ENCODE measurements at regions not wholly inside any gene's neighbourhood (a gene's known extent, or its start where the extent isn't known, plus 50 kb on each side); places are given as distances from the start of the nearest gene placed in this dataset.

DNA sequence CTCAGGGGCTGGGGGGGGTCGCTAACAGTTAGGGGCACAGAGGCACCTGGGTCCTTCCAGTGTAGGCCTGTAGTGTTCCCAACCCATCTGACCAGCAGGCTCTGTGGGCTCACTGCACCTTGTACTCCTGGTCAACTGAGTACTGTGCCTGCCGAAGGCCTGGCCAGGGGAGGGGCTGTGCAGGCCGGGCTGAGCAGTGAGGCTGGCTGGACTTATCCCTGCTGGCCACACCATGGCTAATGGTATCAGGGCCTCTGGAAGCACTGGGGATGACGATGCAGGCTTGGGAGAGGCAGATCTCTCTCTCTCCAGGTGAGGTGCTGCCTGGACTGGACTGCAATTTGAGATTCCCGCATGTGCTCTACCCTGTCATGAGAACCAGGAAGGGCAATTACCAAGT is 58.9 kb upstream of the SDK2 start (continued):
- TF ChIP-seq, protein P1, sequence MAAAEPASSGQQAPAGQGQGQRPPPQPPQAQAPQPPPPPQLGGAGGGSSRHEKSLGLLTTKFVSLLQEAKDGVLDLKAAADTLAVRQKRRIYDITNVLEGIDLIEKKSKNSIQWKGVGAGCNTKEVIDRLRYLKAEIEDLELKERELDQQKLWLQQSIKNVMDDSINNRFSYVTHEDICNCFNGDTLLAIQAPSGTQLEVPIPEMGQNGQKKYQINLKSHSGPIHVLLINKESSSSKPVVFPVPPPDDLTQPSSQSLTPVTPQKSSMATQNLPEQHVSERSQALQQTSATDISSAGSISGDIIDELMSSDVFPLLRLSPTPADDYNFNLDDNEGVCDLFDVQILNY (CRISPR knock-in tag; IDR thresholded peaks at IDR 0.05) = no peak
- TF ChIP-seq ETV5 (CRISPR knock-in tag; IDR thresholded peaks at IDR 0.05; ENCODE audit: low read depth) = no peak

DNA sequence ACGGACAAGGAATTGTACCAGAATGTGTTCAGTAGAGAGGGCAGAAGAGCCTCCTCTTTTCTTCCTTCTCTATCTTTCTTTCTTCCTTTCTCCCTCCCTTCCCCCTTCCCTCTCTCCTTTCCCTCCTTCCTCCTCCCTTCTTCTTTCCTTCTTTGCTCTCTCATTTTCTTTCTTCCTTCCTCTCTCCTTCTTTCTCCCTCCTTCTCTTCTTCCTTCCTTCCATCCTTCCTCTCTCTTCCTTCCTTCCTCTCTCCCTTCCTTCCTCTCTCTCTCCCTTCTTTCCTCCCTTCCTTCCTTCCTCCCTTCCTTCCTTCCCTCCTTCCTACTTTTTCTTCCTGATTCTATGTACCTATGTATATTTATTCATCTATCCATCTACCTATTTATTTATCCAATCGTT is 59.7 kb upstream of the SDK2 start:
- Histone ChIP-seq H3K4me3 (no peak overlapping the region), H4K20me1 (replicated peaks; ENCODE audit: control insufficient read depth, insufficient read depth, low read length) (no peaks in the 10 kb centered on the region), H3K9ac (ENCODE audit: insufficient read depth in 1 of 2, low read depth in 2 of 2, low read length in 2 of 2) (no peak overlapping the region), H3K36me3 (ENCODE audit: control insufficient read depth, insufficient read depth, low read length) (no peaks in the 10 kb centered on the region), H3K4me1 (replicated peaks in 1 of 2; ENCODE audit: control insufficient read depth in 2 of 2, insufficient read depth in 2 of 2, low read length in 2 of 2) (no peaks in the 10 kb centered on the region), H2AFZ (ENCODE audit: low read depth, low read length) (no peak overlapping the region), H3K27me3 (ENCODE audit: control insufficient read depth in 2 of 2, insufficient read depth in 2 of 2, low read length in 2 of 2) (peaks cover 2 to 26% of the 10 kb centered on the region in 2 experiments; a peak in 3 of 5 replicates), H3K4me2 (ENCODE audit: insufficient read depth, low read length) (no peak overlapping the region), H3K9me1 (ENCODE audit: control insufficient read depth, insufficient read depth, low read length) (peaks cover 2% of the 10 kb centered on the region), H3K9me3 (replicated peaks; ENCODE audit: control insufficient read depth, insufficient read depth, low read depth, low read length) (no peaks in the 10 kb centered on the region), H3K79me2 (ENCODE audit: control insufficient read depth, insufficient read depth, low read length) (no peaks in the 10 kb centered on the region), H3K27ac (ENCODE audit: extremely low read depth, low read depth, low read length) (no peak overlapping the region)
- ChIA-PET CTCF (ENCODE audit: low intra/inter-chr PET ratio) (no interaction called here), POLR2A (no interaction called here)
- 0% methylated on average over 2 of the region's 2 CpGs for WGBS (ENCODE audit: insufficient coverage, low coverage, missing lambda C conversion rate)
- ATAC-seq (no peak), DNase-seq (ENCODE audit: extremely low read depth in 1 of 4, low spot score in 3 of 4) (no peak), FAIRE-seq (no peak)
- in situ Hi-C loops (cut with MboI) (loop anchor here (10.0 kb wide), 1 partner anchor 269 kb away; no protein-coding TSS in a partner anchor), intact Hi-C loops (cut with micrococcal nuclease) (loop anchor here (10.0 kb wide), 1 partner anchor 109 kb away; no protein-coding TSS in a partner anchor)
- no TSS peak for BruUV-seq (replicated peaks)
- no peak for TF ChIP-seq TCF7L2 (IDR thresholded peaks at IDR 0.05; ENCODE audit: low read depth, low read length)
- no peak for TF ChIP-seq SLC30A9 (CRISPR knock-in tag; IDR thresholded peaks at IDR 0.05)
